HG03521 (cell line): ENCODE measurements at regions not wholly inside any gene's neighbourhood (a gene's known extent, or its start where the extent isn't known, plus 50 kb on each side); places are given as distances from the start of the nearest gene placed in this dataset.
"Not testable (repeated sequence)": the region's sequence is repeated elsewhere in the genome, so short reads cannot be mapped to it uniquely, and the experiment has no call there.

Experiments
- ATAC-seq: cut with Tn5 transposase; IDR thresholded peaks from one replicate; pipeline ENCODE4 v1.9.1; 2021; ENCODE audit warnings: mild to moderate bottlenecking, moderate library complexity; ENCODE audit not compliant: unreplicated experiment

DNA sequence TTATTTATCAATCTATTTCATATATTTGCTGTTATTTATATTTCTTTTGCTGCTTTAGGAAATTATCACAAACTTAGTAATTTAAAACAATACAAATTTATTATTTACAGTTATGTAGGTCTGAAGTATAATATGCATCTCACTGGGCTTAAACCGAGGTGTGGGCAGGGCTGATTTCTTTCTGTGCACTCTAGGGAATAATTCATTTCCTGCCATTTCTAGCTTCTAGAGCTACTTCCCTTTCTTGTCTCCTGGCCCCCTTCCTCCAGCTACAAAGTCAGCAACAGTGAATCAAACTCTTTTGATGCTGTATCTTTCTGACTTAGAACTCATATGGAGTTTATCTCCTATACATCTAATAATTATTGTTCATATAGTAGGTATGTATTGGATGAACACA is 303.5 kb upstream of the ARSJ start:
- ATAC-seq: peak; percentile 50

DNA sequence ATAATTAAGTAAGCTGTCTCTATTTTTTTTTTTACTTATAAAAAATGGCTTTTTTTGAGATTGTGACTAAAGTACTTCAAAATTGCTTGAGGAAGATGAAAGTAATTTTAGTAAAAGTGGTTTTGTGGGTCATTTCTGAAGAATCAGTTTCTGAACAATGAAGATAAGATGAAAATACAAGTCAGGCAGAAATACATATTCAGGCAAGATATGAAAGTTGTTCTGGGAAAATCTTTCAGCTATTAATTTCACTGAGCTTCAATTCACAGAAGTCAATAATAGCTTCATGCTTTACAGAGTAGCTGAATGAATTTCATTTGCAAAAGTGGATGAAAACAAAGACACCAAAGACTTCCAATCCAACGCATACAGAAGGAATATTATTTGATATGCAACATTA is 305.2 kb upstream of the ARSJ start:
- no peak for ATAC-seq

DNA sequence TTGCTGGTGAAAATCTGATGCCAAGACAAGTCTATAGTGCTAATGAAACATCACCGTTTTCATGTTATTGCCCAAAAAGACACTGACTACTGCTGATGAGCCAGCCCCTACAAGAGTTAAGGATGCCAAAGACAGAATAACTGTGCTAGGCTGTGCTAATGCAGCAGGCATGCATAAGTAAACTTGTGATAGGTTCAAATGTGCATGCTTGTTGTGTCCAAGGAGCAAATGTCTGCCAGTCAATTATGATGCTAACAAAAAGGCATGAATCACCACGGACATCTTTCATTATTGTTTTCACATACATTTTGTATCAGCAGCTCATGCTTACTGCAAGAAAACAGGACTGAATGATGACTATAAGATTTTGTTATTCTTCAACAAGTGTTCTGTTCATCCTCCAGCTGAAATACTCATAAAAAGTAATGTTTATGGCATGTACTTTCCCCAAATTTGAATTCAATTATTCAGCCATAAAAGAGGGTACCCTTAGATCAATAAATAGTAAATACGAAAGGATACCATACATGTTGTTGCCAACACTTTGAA is 306.9 kb upstream of the ARSJ start:
- ATAC-seq: no peak

- ATAC-seq: no peak
These were observed 307.7 kb upstream of the ARSJ start for GRCh38 chr4:114287079-114287696.

- no peak for ATAC-seq
These were observed 302.5 kb upstream of the UGT8 start for GRCh38 chr4:114296126-114296525.

DNA sequence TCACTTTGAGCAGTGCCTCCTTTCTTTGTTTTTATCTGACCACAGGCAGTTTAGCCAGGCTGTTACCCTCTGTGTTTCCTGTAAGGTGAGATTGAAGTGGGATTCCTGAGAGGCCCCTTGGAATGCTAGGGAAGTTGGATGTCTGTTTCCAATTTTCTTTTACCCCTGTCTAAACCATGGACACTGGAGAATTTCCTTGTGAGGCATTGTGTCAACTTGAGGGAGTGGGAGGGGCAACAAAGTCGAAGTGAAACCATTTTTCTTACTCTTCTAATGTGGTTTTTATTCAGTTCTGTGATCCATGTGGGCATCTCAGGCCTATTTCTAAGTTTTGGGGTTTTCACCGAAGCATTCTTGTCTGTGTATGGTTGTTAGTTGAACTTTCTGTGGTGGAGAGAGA is 296.1 kb upstream of the UGT8 start:
- no peak for ATAC-seq

DNA sequence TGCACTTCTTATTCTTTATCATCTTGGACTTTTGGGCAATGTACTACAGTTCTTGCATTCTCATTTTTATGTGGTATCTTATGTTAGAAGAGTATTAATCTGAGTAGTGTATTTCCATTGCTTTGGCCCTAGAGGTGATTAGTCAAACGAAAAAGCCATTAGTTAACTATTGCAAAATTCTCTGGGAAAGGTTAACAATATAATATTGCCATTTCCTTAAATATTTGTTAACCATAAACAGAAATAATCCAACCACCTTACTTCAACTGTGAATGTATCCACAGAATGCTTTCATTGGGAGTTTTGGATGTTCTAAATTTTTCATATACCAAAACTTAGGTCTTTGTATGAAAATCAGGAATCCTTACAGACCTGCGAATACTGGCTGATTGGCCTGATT is 294.6 kb upstream of the UGT8 start:
- ATAC-seq: no peak

DNA sequence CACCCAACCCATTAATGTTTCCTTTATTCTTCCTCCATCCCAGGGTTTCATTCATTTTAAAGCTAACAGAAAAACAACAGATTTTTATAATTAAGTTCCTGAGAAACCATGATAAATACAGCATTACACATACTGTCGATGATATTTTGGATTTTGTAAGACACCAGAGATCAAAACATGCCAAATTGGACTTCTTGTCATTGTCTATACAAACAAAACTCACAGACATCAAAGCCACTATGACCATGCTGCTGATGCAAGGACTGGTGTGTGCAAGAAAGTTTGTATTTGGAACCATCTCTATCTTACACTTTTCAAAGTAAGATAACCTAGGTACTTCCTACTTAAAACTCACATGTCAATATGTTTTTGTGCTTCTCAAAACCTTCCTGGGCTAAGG is 294.0 kb upstream of the UGT8 start:
- ATAC-seq: no peak

DNA sequence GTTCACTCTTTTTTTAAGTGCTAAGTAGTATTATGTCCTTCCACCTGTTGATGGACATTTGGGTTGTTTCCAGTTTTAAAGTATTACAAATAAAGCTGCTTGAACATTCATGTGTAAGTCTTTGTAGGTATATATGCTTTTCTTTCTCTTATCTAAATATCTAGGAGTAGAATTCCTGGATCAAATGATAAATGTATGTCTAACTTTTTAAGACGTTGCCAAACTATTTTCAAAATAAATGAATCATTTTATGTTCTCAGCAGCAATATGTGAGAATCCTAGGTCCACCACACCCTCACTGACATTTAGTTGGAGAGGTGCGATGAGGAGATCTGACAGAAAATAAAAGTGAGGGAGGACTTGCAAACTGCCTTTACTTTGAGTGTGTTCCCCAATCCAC is 291.7 kb upstream of the UGT8 start:
- ATAC-seq: no peak

DNA sequence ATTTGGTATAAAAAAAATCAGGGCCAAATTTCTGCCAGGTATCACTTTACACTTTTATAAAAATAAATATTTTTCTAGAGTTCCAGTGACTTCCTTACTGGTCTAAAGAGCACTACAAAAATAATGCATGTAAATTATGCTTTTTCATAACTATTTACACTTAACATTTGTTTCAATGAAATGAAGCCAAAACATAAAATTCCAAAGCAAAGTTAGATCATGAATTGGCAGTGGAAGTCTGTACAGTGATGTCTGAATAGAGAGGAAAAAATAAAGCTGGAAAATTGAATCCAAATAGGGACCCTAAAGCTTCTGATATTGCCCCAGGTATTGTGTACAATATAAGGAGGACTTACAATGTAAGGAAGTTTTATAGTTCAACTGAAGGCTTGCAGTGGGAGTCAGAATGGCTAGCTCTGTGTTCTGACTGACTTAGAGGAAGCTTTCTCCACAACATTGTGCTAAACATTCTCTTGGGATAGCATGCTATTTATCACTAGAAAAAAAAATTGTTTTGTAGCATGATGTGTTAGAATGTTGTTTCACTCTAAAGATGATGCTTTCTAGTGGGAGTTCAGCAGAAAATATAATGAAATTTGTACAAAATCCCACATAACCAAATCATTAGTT is 288.2 kb upstream of the UGT8 start:
- ATAC-seq: no peak

- ATAC-seq: no peak
These were observed 286.8 kb upstream of the UGT8 start for GRCh38 chr4:114311787-114312186.

- ATAC-seq: no peak
These were observed 286.3 kb upstream of the UGT8 start for GRCh38 chr4:114312338-114312737.

- ATAC-seq: no peak
These were observed 281.8 kb upstream of the UGT8 start for GRCh38 chr4:114316789-114317188.

- no peak for ATAC-seq
These were observed 281.0 kb upstream of the UGT8 start for GRCh38 chr4:114317564-114317963.

DNA sequence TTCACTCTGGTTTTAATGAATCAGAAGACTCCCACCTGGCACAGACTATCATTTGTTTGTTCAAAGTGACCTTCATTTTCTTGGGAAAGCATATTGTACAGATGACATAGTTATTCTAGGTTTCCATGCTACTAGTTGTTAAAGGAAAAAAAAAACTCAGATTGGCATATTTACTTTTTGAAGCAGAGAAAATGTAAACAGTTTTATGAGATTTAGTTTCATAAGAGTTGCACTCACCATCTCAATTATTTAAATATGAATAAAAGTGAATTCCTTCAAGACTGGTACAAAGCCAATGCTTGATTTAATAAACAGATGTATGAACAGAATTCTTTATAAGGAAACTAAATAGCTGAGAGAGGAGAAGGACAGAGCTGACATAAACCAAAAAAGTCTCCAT is 280.3 kb upstream of the UGT8 start:
- ATAC-seq: no peak

DNA sequence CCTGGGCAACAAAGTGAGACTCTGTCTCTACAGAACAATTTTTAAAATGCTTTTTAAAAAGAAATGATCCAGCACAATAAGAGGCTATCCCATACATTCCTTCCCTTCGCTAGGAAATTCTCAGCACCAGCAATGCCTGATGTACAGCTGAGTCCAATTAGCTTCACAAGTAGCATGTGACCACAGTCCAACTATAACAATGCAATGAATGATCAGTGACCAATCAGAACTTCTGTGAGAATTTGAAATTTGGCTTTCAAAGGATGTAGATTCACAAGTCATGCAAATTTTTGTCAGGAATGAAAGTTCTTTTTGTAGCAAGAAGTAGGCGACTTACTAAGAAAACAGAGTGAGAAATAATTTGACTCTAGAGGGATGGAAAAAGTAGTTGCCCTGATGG is 278.5 kb upstream of the UGT8 start:
- no peak for ATAC-seq

DNA sequence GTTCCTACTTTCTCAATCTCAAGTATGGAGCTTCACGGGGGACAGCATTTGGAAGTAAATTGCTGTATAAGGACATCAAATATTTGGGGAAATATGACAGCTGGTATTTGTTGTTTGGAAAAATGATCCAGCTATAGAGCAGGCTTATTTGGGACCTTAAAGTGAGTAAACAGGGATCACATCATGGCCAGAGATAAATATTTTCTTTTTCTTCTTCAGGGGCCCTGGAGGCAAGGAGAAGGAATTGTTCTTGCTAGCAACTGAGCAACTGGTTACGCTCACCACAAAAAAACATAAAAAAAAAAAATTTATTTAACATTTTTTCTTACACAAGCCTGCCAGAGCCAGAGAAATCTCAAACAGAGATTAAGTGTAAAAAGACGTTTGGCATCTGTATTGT is 277.2 kb upstream of the UGT8 start:
- no peak for ATAC-seq

- no peak for ATAC-seq
These were observed 274.8 kb upstream of the UGT8 start for GRCh38 chr4:114323841-114324240.

DNA sequence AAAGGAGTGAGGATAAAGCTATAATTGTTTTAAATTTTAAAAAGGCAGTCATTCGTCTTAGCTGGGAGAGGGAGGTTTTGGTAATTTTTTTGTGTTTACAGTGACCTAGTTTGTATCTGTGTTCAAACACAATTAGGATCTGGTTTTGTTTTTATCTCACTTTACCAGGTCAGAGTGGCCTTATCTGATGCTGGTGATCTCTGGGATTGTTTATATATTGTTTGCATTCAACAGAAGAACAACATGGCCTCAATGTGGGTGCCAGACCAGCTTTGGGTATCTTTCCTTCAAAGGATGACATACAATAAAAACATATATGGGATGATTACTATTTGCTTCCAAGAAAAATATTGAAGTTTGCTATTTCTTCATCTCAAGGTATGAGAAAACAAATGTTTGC is 272.2 kb upstream of the UGT8 start:
- no peak for ATAC-seq

DNA sequence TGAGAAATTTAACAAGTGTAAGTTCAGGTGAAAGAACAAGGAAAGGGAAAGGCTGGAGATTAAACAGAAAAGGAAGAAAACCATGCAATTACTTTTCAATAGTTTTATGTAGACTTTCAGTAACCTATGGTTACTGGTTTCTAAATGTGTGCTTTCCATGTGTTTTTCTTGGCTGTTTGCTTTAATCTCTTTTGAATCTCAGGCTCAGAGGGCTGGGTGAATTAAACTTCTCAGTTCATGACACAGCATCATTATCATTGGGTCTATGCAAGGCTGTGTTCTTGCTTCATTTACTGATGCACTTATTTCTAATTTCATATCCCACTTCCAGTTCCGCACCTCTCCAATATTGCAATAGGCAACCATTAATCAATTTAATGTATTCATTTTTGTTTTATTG is 266.5 kb upstream of the UGT8 start:
- ATAC-seq: no peak

DNA sequence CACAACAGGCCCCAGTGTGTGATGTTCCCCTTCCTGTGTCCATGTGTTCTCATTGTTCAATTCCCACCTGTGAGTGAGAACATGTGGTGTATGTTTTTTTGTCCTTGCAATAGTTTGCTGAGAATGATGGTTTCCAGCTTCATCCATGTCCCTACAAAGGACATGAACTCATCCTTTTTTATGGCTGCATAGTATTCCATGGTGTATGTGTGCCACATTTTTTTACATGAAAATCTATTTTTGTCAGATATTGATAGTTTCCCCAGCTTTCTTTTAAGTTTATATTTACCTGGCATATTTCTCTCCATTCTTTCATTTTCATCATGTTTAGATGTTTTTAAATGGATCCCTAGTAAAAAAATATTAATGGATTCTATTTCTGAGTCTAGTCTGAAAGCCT is 264.2 kb upstream of the UGT8 start:
- ATAC-seq: not testable (repeated sequence)

- no peak for ATAC-seq
These were observed 263.7 kb upstream of the UGT8 start for GRCh38 chr4:114334884-114335330.

GRCh38 chr4:114335339-114335738 is 263.3 kb upstream of the UGT8 start:
- ATAC-seq: no peak
